Fibroblast of peridontal ligament (primary cell): ENCODE measurements at regions not wholly inside any gene's neighbourhood (a gene's known extent, or its start where the extent isn't known, plus 50 kb on each side); places are given as distances from the start of the nearest gene placed in this dataset.
"Not testable (repeated sequence)": the region's sequence is repeated elsewhere in the genome, so short reads cannot be mapped to it uniquely, and the experiment has no call there.

Source experiments
- DNase-seq: peaks from one replicate; pipeline ENCODE4 v3.0.0-alpha.2; 2010; ENCODE audit errors: extremely low read depth

DNA sequence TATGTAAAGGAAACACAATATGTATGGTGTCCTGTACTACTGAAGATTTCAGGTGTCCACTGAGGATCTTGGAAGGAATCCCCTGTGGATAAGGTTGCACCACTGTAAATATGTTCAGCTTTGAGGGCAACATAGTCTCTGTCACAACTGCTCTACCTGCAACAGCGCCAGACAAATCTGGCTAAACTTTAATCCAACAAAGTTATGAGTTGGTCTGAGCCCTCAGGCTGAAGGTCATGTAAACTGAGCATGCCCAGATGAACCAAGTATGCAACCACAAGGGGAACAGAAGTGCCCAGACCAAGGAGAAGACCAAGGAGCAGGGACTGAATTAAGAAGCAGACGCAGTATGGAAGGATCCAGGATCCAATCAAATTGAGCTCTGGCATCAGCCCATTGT is 135.0 kb upstream of the ZNF658 start:
- not testable (repeated sequence) for DNase-seq

DNA sequence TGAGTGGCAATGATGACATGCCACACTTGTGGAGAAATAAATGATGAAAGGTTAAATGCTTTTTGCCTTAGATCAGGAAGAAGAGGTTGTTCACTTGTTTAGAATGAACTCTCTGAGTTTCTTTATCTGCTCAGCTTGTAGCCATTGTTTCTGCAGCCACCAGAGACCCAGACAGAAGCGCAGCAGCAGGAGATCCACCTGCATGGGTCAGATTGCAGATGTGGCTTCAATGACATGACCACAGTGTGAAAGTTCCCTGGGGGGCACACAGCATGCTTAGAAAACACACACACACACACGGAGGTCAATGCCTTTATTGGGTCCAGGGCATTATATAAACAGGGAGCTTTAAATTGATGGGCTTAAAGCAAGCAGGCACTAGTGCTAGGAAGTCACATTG is 129.0 kb upstream of the ZNF658 start:
- DNase-seq: not testable (repeated sequence)

DNA sequence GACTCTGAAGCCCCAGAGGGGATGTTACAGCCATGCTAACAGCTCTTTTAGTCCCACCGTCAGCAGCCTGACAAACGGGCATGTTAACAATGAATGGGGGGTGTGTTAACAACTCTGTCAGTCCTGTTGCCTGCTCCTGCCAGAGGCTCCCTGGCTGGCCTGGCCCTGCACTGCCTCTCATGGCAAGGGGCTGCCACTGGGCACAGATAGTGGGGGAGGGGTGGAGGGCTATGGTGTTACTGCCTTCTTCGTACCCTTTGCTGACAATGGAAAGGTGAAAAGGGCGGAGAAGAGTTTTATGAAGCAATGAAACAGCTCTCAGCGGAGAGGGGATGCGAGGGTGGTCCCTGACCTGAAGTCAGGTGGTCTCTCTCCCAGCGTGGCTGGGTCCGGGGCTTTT is 125.9 kb upstream of the ZNF658 start:
- DNase-seq: not testable (repeated sequence)

DNA sequence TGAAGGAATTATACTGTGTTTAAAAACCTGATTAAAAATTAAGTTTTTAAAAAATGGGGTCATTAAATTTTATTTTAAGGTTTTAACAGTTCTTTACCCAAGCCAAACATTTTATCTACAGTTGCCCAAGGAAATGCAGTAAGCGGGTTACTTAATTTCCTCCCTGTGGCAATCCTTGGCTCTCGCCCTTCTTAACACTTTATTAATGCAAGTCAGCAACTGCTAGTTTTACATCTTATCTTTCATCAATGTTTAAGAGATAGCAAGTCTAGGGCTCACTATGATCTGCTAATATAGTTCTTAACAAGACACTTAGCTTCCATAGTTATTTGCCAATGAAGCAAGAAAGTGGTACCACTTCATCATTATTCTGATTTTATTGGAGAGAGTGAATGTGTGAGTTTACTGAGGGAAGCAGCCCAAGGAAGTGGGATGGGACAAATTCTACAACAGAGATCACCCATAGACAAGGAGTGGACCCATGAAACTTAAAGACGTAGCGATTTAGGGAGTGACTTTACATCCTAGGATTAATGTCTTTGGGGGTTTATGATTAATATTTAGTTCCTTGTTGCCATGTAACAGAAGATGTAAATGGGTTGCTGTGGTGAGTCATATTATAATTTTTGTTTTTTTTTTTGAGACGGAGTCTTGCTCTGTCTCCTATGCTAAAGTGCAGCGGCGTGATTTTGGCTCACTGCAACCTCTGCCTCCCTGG is 120.4 kb upstream of the ZNF658 start:
- DNase-seq: not testable (repeated sequence)

GRCh38 chr9:66781240-66781639 is 119.3 kb upstream of the ZNF658 start:
- DNase-seq: not testable (repeated sequence)

GRCh38 chr9:66782010-66782409 is 118.5 kb upstream of the ZNF658 start:
- not testable (repeated sequence) for DNase-seq

GRCh38 chr9:66785603-66786002 is 114.9 kb upstream of the ZNF658 start:
- not testable (repeated sequence) for DNase-seq

GRCh38 chr9:66791092-66791750 is 109.3 kb upstream of the ZNF658 start:
- not testable (repeated sequence) for DNase-seq

GRCh38 chr9:66794769-66795168 is 105.8 kb upstream of the ZNF658 start:
- not testable (repeated sequence) for DNase-seq

GRCh38 chr9:66795723-66796503 is 104.6 kb upstream of the ZNF658 start:
- DNase-seq: not testable (repeated sequence)

GRCh38 chr9:66797905-66798616 is 102.5 kb upstream of the ZNF658 start:
- not testable (repeated sequence) for DNase-seq

DNA sequence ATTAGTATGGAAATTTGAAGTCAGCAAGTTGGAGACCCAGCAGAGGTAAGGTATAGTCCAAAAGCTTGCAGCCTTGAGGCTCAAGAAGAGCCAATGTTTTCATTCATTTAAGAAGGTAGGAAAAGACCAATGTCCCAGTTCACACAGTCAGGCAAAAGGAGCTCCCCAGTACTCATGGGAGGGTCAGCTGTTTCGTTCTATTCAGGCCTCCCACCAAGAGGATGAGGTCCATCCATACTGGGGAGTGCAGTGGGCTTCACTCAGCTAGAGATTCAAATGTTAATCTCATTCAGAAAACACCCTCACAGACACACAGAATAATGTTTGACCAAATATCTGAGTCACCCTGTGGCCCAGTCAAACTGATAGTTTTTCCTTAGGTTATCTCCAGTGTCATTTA is 96.9 kb upstream of the ZNF658 start:
- DNase-seq: not testable (repeated sequence)

- DNase-seq: not testable (repeated sequence)
Observed at GRCh38 chr9:66810247-66810646, 90.3 kb upstream of the ZNF658 start.

GRCh38 chr9:66812367-66812766 is 88.2 kb upstream of the ZNF658 start:
- not testable (repeated sequence) for DNase-seq

- DNase-seq: not testable (repeated sequence)
Observed at GRCh38 chr9:66812967-66813366, 87.6 kb upstream of the ZNF658 start.

DNA sequence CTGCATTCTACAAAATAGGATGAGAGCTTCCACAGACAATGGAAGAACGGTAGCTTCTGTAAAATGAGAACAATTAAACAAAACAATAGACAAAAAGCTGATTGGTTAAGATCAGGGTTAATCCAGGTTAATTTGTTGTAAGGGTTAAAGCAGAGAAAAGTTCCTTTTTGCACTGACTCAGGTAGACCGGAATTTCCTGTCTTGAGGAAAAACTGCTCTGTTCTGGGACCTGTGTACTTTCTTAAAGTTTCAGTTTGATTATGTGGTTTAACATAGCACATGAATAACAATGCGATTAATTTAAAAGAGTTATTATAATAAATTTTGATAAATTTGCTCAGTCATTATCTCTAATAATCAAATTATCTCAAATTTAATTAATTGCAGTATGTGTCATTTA is 86.5 kb upstream of the ZNF658 start:
- not testable (repeated sequence) for DNase-seq

DNA sequence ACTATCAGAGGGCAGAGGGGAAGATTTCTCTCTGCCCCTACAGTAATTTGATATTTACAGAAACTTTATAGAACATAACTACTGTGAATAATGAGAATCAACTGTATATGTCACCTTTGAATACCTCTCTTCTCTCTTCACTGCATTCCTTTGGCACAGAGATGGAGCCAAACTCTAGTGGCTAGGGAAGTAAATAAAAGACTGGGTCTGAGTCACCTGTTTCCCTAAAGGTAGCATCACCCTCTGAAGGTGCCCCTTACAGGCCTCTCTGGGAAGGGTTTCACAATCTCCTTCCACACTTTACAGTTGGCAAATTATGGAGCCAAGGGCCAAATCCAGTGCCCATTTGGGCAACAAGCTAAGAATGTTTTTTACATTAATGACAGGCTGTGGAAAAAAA is 81.0 kb upstream of the ZNF658 start:
- not testable (repeated sequence) for DNase-seq

DNA sequence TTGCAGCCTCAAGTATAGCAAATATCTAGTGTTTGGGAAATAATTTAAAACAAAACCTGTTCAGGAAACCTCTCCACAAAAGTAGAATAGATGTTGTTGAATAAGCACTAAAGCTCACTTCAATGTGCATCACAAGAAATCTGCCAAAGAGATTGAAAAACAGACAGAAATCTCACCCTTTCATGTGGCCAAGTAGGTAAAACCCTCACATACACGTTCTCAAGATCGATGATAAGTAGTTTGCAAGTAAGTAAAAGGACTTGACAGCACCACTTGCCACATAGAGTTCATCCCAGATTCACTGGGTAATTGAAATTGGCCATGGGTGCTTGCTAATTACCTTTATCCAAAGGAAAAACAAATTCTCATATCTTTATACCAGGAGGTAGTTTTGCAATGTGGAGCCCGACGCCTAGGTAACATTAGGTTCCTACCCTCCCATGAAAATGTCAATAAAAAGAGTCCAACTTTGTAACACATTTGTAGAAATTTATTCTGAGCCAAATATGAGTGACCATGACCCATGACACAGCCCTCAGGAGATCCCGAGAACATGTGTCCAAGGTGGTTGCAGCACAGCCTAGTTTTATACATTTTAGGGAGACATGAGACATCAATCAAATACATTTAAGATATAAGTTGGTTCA is 80.4 kb upstream of the ZNF658 start:
- not testable (repeated sequence) for DNase-seq

DNA sequence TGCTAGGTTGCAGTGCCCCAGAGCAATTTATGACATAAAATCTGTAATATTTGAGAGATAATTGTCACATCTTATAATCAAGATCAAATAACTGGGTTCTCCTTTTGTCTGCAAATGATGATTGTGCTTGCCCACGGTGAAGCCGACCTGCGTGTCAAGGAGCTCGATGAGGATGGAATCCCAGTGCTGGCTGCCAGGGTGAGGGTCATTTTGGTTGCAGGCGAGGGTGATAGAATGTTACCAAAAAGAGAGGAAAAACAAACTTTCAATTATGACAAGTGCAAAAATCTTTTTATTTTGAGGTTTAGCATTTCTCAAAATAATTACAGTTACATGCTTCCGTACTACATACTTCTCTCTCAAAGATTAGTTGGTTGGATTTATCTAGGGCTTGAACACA is 76.4 kb upstream of the ZNF658 start:
- DNase-seq: not testable (repeated sequence)

DNA sequence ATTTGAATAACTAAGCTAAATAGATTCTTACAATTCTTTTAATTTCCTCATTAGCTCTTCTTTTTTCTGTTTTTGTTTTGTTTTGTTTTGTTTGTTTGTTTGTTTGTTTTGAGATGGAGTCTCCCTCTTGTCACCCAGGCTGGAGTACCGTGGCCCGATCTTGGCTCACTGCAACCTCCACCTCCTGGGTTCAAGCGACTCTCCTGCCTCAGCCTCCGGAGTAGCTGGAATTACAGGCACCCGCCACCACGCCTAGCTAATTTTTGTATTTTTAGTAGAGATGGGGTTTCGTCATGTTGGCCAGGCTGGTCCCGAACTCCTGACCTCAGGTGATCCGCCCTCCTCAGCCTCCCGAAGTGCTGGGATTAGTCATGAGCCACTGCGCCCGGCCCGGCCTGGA is 70.7 kb upstream of the ZNF658 start:
- not testable (repeated sequence) for DNase-seq

- DNase-seq: not testable (repeated sequence)
Observed at GRCh38 chr9:66830777-66831497, 69.6 kb upstream of the ZNF658 start.
